Pancreas (tissue), 10 donors: ENCODE measurements at regions not wholly inside any gene's neighbourhood (a gene's known extent, or its start where the extent isn't known, plus 50 kb on each side); places are given as distances from the start of the nearest gene placed in this dataset.

ENCODE experiments used
- ATAC-seq, 4 donors: fragments of 200-7000 bp; cut with Tn5 transposase; one replicate each; pipeline versions ENCODE4 v1.8.0 to v1.9.1; 2020; ENCODE audit warnings: mild to moderate bottlenecking in 4 of 4, moderate library complexity in 4 of 4
- DNase-seq, 6 donors: peaks; one replicate each; pipeline ENCODE4 v3.0.0-alpha.2; 2020
- FAIRE-seq: peaks from 2 replicates; lab custom pipeline; 2012; peaks lifted over from hg19 to GRCh38; lab: Jason Lieb, UNC
- H3K27ac ChIP-seq, 4 donors: fragments of 200-600 bp; sonication (generic); 1 replicate in 3 of 4; 2 replicates in 1 of 4; pipeline versions ENCODE4 v1.5.0 to v1.8.0; 2020
- H3K27me3 ChIP-seq, 4 donors: fragments of 200-600 bp; one replicate each; pipeline ENCODE4 v1.8.0; 2021
- H3K36me3 ChIP-seq, 3 donors: fragments of 200-600 bp; sonication (generic) in 1 of 3; one replicate each; pipeline versions ENCODE4 v1.5.0 to v1.8.0; 2020 to 2021
- H3K4me1 ChIP-seq, 3 donors: fragments of 200-600 bp; one replicate each; pipeline ENCODE4 v1.8.0; 2021
- H3K4me3 ChIP-seq, 4 donors: fragments of 200-600 bp; sonication (generic) in 2 of 4; one replicate each; pipeline versions ENCODE4 v1.5.0 to v1.8.0; 2020 to 2021
- H3K9me3 ChIP-seq, 4 donors: fragments of 200-600 bp; one replicate each; pipeline ENCODE4 v1.8.0; 2021
- WGBS, 2 donors: extraction: QIAGEN DNeasy Blood & Tissue Kit; methylation state at CpG; one replicate each; pipeline ENCODE4 v1.1.7; 2013; 5-methylcytosine and 5-hydroxymethylcytosine counted together
- intact Hi-C, 3 donors: fragments of 100-400 bp; cut with DNase I; formaldehyde crosslinking; loops; one replicate each; pipeline versions ENCODE4 v1.11.1 to v1.14.2; 2022
- TF ChIP-seq, protein P1 (sequence below), 4 donors: fragments of 200-600 bp; sonication (generic) in 3 of 4; IDR thresholded peaks; one replicate each; pipeline versions ENCODE4 v1.5.0 to v1.8.0; 2021; ENCODE audit warnings: antibody characterized with exemption in 4 of 4
- donor health status: healthy with polysubstance abuse.
- donor health status: DM: no; HTN: no; CAD: no; lungs with moderate emphysema.
- donor health status: DM: no; HTN: no; CAD: no.
- donor health status: control.
- donor health status: control.
- donor health status: Bipolar disorder and iron deficiency.
- donor health status: DM: yes; HTN: yes; CAD: no.
- donor health status: DM: no; HTN: no; CAD: no.
- donor health status: DM: no; HTN: no; CAD: no.
- donor health status: DM: yes; HTN: yes; CAD: no.

DNA sequence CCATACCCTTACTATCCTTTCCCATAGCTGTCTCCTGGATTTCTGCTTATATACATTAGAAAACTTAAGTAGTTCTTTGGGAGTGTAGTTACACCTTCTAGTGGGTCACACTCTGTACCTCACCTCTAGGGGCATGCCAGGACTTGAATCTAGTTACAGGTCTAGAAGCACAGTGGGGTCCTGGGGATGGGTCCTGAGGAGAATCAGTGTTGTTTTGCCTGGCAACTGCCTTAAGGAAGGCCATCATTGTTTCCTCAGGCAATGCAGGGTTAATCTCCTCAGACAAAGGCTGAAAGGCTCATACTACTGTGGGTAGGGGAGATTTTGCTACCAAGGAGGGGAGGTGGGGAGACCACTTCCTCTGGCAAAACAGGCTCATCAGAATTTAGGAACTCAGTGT, 750.3 kb downstream of the FAT4 start:
- intact Hi-C loops: no loop called here
- H3K27ac ChIP-seq: no peak overlapping the region
- no peaks in the 10 kb centered on the region for H3K9me3 ChIP-seq
- no peak overlapping the region for H3K4me3 ChIP-seq
- DNase-seq (no peak), FAIRE-seq (no peak), ATAC-seq (no peak)
- H3K4me1 ChIP-seq: no peaks in the 10 kb centered on the region
- TF ChIP-seq, protein P1, sequence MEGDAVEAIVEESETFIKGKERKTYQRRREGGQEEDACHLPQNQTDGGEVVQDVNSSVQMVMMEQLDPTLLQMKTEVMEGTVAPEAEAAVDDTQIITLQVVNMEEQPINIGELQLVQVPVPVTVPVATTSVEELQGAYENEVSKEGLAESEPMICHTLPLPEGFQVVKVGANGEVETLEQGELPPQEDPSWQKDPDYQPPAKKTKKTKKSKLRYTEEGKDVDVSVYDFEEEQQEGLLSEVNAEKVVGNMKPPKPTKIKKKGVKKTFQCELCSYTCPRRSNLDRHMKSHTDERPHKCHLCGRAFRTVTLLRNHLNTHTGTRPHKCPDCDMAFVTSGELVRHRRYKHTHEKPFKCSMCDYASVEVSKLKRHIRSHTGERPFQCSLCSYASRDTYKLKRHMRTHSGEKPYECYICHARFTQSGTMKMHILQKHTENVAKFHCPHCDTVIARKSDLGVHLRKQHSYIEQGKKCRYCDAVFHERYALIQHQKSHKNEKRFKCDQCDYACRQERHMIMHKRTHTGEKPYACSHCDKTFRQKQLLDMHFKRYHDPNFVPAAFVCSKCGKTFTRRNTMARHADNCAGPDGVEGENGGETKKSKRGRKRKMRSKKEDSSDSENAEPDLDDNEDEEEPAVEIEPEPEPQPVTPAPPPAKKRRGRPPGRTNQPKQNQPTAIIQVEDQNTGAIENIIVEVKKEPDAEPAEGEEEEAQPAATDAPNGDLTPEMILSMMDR (IDR thresholded peaks at IDR 0.05): no peak
- H3K27me3 ChIP-seq: no peaks in the 10 kb centered on the region
- no peaks in the 10 kb centered on the region for H3K36me3 ChIP-seq

DNA sequence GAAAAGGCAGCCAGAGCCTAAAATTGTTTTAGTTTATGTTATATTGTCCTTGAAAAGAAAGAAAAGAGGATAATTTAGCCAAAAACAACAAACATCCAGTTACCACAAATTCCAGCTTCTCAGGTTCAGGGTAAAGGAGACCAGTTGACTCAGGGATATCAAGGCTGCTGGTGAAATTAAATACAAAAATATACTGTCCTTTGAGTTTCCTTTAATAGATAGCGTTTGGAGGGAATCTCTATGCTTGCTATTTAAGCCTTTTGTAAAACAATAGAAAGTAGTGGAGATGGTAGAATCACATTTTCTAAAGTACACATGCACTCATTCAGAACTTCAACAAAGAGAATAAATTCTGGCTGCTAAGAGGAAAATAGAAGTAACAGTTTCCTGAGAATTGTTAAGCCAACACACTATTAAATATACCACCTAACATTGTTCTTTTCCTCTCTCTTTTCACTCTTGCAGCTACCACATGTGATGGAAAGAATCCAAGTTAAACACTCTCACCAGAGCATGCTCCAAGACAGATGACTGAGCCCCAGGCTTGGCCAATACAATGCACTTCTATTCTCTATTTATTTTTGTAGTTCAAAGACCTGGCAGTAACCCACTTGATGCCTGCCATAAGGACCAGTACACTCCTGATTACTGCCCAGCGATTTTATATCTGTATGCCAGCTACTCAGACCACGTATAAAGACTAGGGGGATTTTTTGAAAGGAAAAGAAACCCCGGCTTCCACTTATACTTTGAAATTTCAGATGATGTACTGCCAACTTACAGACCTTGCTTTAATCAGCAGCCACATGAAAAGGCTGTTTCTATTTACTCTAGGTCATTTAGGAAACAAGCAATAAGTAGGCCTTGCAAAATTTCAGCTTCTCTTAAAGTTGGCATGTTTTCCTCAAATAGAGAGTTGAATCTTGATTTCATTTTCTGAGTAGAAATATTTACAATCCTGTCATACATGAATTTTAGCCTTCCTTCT, 756.9 kb downstream of the FAT4 start:
- H3K4me1 ChIP-seq: peaks cover 4 to 19% (median 7%) of the 10 kb centered on the region in 3 donors
- WGBS, 2 donors: 8 to 11% methylated on average over 4 of the region's 4 CpGs
- DNase-seq (peak in 4 of 6 donors; percentile 21 to 60 (median 40)), ATAC-seq (peak; percentile 85 to 99 (median 98)), FAIRE-seq (no peak)
- H3K27me3 ChIP-seq: no peaks in the 10 kb centered on the region
- no peaks in the 10 kb centered on the region for H3K9me3 ChIP-seq
- no peak overlapping the region for H3K4me3 ChIP-seq
- TF ChIP-seq, protein P1 (IDR thresholded peaks at IDR 0.05): no peak
- peak overlapping the region in 1 of 4 donors; percentile 9 for H3K27ac ChIP-seq
- H3K36me3 ChIP-seq: no peaks in the 10 kb centered on the region
- intact Hi-C loops: no loop called here

DNA sequence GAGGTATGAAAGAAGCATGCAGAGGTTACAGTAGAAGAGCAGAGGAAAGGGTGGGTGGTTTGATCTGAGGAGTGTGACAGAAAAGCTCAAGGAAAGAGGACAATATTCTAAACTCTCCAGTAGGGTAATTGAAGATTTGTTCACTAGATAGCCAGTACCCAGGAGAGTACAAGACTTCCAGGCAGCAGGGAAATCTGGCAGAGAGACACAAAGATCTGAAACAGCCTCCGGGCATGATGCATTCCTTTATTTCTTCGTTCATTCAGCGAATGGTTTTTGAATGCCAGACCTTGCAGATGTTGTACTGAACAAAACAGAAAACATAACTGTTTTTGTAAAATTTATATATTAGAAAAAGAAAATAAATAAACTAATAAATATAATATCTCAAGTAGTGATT, 766.6 kb downstream of the FAT4 start:
- FAIRE-seq: no peak
- intact Hi-C loops: no loop called here
- Histone ChIP-seq H3K4me1 (no peaks in the 10 kb centered on the region), H3K36me3 (no peaks in the 10 kb centered on the region), H3K4me3 (no peak overlapping the region), H3K27me3 (no peaks in the 10 kb centered on the region), H3K27ac (no peak overlapping the region), H3K9me3 (no peaks in the 10 kb centered on the region)
- no peak for DNase-seq
- TF ChIP-seq, protein P1 (IDR thresholded peaks at IDR 0.05): no peak
- WGBS, 2 donors: 79 to 89% methylated on average over 3 of the region's 3 CpGs
- no peak for ATAC-seq

DNA sequence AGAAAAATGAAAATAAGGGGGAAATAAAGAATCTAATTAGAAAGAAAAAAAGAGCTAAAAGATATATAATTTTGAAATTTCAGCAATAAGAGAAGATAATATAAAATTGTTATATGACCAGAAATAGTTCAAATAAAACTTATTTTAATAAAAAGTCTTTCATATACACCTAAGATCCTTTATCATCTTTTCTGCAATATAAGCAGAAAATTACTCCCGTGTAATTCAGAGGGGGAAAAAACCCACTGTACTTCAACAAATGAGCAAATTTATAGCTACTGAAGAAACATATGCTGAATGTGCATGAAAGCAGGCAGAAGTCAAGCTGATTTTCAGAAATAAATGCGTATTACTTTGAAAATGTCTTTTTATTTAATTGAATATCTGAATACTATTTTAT, 771.3 kb downstream of the FAT4 start:
- TF ChIP-seq, protein P1 (IDR thresholded peaks at IDR 0.05): no peak
- no peak for ATAC-seq
- Histone ChIP-seq H3K9me3 (no peaks in the 10 kb centered on the region), H3K4me1 (no peaks in the 10 kb centered on the region), H3K4me3 (no peak overlapping the region), H3K27ac (no peak overlapping the region), H3K27me3 (no peaks in the 10 kb centered on the region), H3K36me3 (no peaks in the 10 kb centered on the region)
- FAIRE-seq: no peak
- no peak for DNase-seq
- WGBS, 2 donors: 71 to 89% methylated on average over 2 of the region's 2 CpGs
- intact Hi-C loops: no loop called here

DNA sequence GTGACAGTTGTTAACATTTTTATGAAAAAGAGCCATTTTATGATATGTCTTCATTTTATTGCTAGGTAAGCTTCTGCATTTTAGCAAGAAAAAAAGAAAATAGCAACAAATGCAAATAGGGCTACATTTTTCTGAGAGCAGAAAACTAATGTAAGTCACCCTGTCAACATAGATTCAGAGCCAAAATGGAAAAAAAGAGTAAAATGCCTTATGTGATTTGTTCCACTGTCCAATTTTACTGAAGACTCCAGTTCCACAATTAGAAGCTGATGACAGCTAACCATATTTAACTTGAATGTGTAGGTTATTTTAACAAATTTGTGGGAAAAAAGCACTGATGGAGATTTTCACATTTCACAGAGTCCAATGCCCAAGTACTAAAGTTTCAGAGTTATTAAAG, 772.3 kb downstream of the FAT4 start:
- intact Hi-C loops: no loop called here
- no peaks in the 10 kb centered on the region for H3K27me3 ChIP-seq
- no peak overlapping the region for H3K27ac ChIP-seq
- ATAC-seq (no peak), DNase-seq (no peak), FAIRE-seq (no peak)
- TF ChIP-seq, protein P1 (IDR thresholded peaks at IDR 0.05): no peak
- no peaks in the 10 kb centered on the region for H3K9me3 ChIP-seq
- no peak overlapping the region for H3K4me3 ChIP-seq
- H3K36me3 ChIP-seq: no peaks in the 10 kb centered on the region
- no peaks in the 10 kb centered on the region for H3K4me1 ChIP-seq
